Common myeloid progenitor, CD34-positive (primary cell): ENCODE measurements at regions not wholly inside any gene's neighbourhood (a gene's known extent, or its start where the extent isn't known, plus 50 kb on each side); places are given as distances from the start of the nearest gene placed in this dataset.

Experiments
- CTCF ChIA-PET: fragments of 350-600 bp; sonication (Branson Sonifier 250); formaldehyde crosslinking; loops from one replicate; lab custom pipeline; 2021; ENCODE audit warnings: antibody characterized with exemption; lab: Charles Lee
- POLR2A ChIA-PET: fragments of 350-600 bp; sonication (Branson Sonifier 250); formaldehyde crosslinking; loops from one replicate; lab custom pipeline; 2021; ENCODE audit warnings: antibody characterized with exemption; lab: Charles Lee
- DNase-seq, 3 donors: peaks; one replicate each; pipeline versions ENCODE4 v3.0.0 to v3.0.0-alpha.2; 2013
- H3K27ac ChIP-seq, 2 experiments: 1 replicate in 1 of 2; 2 replicates in 1 of 2; pipeline ENCODE4 v1.7.0; 2013; ENCODE audit warnings: inconsistent platforms in 2 of 2, low read length in 2 of 2, mild to moderate bottlenecking in 2 of 2, low read depth in 1 of 2, moderate library complexity in 1 of 2; ENCODE audit not compliant: severe bottlenecking in 2 of 2, insufficient read depth in 1 of 2, poor library complexity in 1 of 2
- H3K27me3 ChIP-seq, 5 experiments: replicated peaks in 2 of 5; 1 replicate in 3 of 5; 2 replicates in 2 of 5; pipeline versions ENCODE4 v1.6.1 to v1.7.0; 2013; ENCODE audit warnings: low read length in 4 of 5, mild to moderate bottlenecking in 2 of 5, moderate library complexity in 2 of 5, inconsistent platforms in 1 of 5; ENCODE audit not compliant: insufficient read depth in 5 of 5, control insufficient read depth in 4 of 5
- H3K36me3 ChIP-seq, 4 experiments: 1 replicate in 2 of 4; 2 replicates in 2 of 4; pipeline versions ENCODE4 v1.6.1 to v1.7.0; 2013; ENCODE audit warnings: low read length in 3 of 4, control low read depth in 1 of 4, mild to moderate bottlenecking in 1 of 4; ENCODE audit not compliant: control insufficient read depth in 4 of 4, insufficient read depth in 4 of 4
- H3K4me1 ChIP-seq, 4 experiments: 1 replicate in 3 of 4; 2 replicates in 1 of 4; pipeline versions ENCODE4 v1.6.1 to v1.7.1; 2013; ENCODE audit warnings: low read length in 3 of 4, mild to moderate bottlenecking in 3 of 4, control low read depth in 1 of 4, inconsistent platforms in 1 of 4, moderate library complexity in 1 of 4; ENCODE audit not compliant: control insufficient read depth in 4 of 4, insufficient read depth in 4 of 4; ENCODE audit errors: control extremely low read depth in 1 of 4
- H3K4me3 ChIP-seq, 7 experiments: 1 replicate in 4 of 7; 2 replicates in 3 of 7; pipeline versions ENCODE4 v1.5.1 to v1.7.0; 2013; ENCODE audit warnings: mild to moderate bottlenecking in 7 of 7, low read length in 6 of 7, moderate library complexity in 6 of 7, inconsistent platforms in 2 of 7, low read depth in 2 of 7, control low read depth in 1 of 7; ENCODE audit not compliant: insufficient read depth in 4 of 7, control insufficient read depth in 1 of 7; ENCODE audit errors: extremely low read depth in 1 of 7
- H3K9me3 ChIP-seq, 5 experiments: 1 replicate in 4 of 5; 2 replicates in 1 of 5; pipeline versions ENCODE4 v1.6.1 to v1.7.1; 2013; ENCODE audit warnings: low read length in 4 of 5, mild to moderate bottlenecking in 2 of 5, inconsistent platforms in 1 of 5, low read depth in 1 of 5, moderate library complexity in 1 of 5; ENCODE audit not compliant: control insufficient read depth in 4 of 5, insufficient read depth in 2 of 5; ENCODE audit errors: control extremely low read depth in 1 of 5
- WGBS: methylation state at CpG from one replicate; pipeline ENCODE4 v1.1.5; 2013; ENCODE audit not compliant: insufficient coverage; 5-methylcytosine and 5-hydroxymethylcytosine counted together

DNA sequence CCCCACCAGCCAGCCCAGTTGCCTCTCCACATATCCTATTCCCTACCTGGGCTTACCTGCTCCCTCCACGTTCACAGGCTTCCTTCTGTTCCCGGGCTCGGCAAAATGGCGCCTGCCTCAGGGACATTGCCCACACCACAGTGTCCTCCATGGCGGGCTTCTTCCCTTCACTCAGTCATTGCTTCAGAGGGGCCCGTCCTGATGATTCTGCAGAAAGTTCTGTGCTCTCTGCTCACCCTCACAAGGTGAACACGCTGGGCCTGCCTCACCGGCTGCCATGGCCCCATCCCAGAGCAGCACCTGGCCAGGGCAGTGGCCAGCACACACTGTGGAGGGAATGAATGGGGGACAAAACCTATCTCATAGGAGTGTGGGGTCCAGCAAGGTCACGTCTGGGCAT is 313.0 kb downstream of the GADD45G start:
- no peaks in the 10 kb centered on the region for H3K36me3 ChIP-seq
- WGBS: 95% methylated on average over 8 of the region's 9 CpGs
- POLR2A ChIA-PET: no interaction called here
- DNase-seq: no peak
- no peak overlapping the region for H3K4me3 ChIP-seq
- H3K27ac ChIP-seq: no peak overlapping the region
- peaks cover 0 to 1% (median 0%) of the 10 kb centered on the region in 5 experiments for H3K27me3 ChIP-seq
- CTCF ChIA-PET: interaction anchor here (2.1 to 3.8 kb wide), 3 partner anchors 183 to 316 kb away, joined by 8 to 24 read pairs (median 22); no protein-coding TSS in a partner anchor
- H3K9me3 ChIP-seq: no peaks in the 10 kb centered on the region
- H3K4me1 ChIP-seq: peaks cover 0 to 3% (median 0%) of the 10 kb centered on the region in 4 experiments

DNA sequence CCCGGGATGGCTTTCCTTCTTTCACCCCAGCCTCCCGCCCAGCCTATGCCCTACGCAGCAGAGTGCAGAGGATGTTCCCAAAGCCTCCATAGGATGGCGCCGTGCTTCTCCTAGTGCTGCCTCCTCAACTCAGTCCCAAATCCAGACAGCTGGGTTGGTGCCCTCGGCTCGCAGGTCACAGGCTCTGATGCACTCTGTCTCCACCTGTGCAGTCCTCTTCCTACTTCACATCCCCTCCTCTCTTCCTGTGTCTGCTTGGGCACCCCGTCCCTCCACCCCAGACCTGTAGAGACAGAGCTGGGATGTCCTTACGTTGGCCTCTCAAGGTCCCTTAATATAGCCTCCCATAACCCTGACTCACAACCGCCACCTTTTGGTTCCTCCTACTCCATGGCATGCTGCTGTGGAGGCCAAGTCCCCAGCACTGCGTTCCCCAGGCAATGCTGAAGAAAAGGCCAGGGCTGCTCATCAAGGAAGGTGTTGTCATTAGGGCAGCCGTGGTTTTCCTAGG is 314.4 kb downstream of the GADD45G start:
- peaks cover 0 to 3% (median 0%) of the 10 kb centered on the region in 5 experiments for H3K27me3 ChIP-seq
- ChIA-PET CTCF (interaction anchor here (0.8 to 3.8 kb wide), 7 partner anchors 9 to 321 kb away, joined by 3 to 24 read pairs (median 4); no protein-coding TSS in a partner anchor), POLR2A (no interaction called here)
- H3K36me3 ChIP-seq: no peaks in the 10 kb centered on the region
- peaks cover 0 to 5% (median 0%) of the 10 kb centered on the region in 4 experiments for H3K4me1 ChIP-seq
- H3K9me3 ChIP-seq: no peaks in the 10 kb centered on the region
- no peak overlapping the region for H3K4me3 ChIP-seq
- DNase-seq: peak; percentile 68 to 83 (median 80)
- H3K27ac ChIP-seq: no peak overlapping the region
- 17% methylated on average over 10 of the region's 12 CpGs for WGBS

- no peaks in the 10 kb centered on the region for H3K9me3 ChIP-seq
- POLR2A ChIA-PET: no interaction called here
- CTCF ChIA-PET: interaction anchor here (0.9 to 3.8 kb wide), 9 partner anchors 8 to 325 kb away, joined by 3 to 24 read pairs (median 7); no protein-coding TSS in a partner anchor
- H3K27ac ChIP-seq: no peak overlapping the region
- H3K36me3 ChIP-seq: no peaks in the 10 kb centered on the region
- H3K4me1 ChIP-seq: peaks cover 0 to 5% (median 0%) of the 10 kb centered on the region in 4 experiments
- DNase-seq: no peak
- no peak overlapping the region for H3K4me3 ChIP-seq
- 97% methylated on average over 4 of the region's 5 CpGs for WGBS
- peaks cover 0 to 6% (median 0%) of the 10 kb centered on the region in 5 experiments for H3K27me3 ChIP-seq
Observed at GRCh38 chr9:89920131-89920530, 315.3 kb downstream of the GADD45G start.

DNA sequence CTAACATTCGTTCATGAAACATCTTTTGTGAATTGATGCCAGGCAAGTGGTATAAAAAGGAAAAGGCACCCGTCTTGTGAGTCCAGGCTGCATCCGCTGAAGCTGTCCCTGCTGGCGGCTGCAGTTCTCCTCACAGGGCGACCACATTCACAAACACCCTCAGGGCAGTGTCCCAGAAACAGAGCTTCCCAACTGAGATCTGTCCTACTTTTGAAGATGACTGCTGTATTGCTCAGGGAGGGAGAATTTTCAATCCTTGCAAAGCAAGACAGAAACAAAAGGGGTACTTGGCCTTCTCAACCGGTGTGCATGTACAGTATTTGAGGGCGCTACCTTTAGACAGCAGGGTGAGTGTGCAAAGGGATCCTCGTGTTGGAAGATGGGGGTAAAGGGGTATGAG is 316.1 kb downstream of the GADD45G start:
- no peak overlapping the region for H3K4me3 ChIP-seq
- no peaks in the 10 kb centered on the region for H3K9me3 ChIP-seq
- H3K36me3 ChIP-seq: no peaks in the 10 kb centered on the region
- 95% methylated on average over 4 of the region's 8 CpGs for WGBS
- POLR2A ChIA-PET: no interaction called here
- peaks cover 0 to 7% (median 0%) of the 10 kb centered on the region in 5 experiments for H3K27me3 ChIP-seq
- DNase-seq: no peak
- H3K4me1 ChIP-seq: peaks cover 0 to 5% (median 0%) of the 10 kb centered on the region in 4 experiments
- CTCF ChIA-PET: interaction anchor here (0.9 to 3.8 kb wide), 7 partner anchors 9 to 326 kb away, joined by 3 to 24 read pairs (median 9); no protein-coding TSS in a partner anchor
- H3K27ac ChIP-seq: no peak overlapping the region

- WGBS: 98% methylated on average over 6 of the region's 7 CpGs
- ChIA-PET POLR2A (no interaction called here), CTCF (interaction anchor here (0.9 to 2.5 kb wide), 5 partner anchors 8 to 327 kb away, joined by 3 to 13 read pairs (median 7); no protein-coding TSS in a partner anchor)
- H3K36me3 ChIP-seq: no peaks in the 10 kb centered on the region
- H3K4me3 ChIP-seq: no peak overlapping the region
- H3K9me3 ChIP-seq: no peaks in the 10 kb centered on the region
- H3K27me3 ChIP-seq: peaks cover 0 to 7% (median 0%) of the 10 kb centered on the region in 5 experiments
- no peak overlapping the region for H3K27ac ChIP-seq
- DNase-seq: no peak
- H3K4me1 ChIP-seq: peaks cover 0 to 5% (median 0%) of the 10 kb centered on the region in 4 experiments
Observed at GRCh38 chr9:89922099-89922498, 317.3 kb downstream of the GADD45G start.

DNA sequence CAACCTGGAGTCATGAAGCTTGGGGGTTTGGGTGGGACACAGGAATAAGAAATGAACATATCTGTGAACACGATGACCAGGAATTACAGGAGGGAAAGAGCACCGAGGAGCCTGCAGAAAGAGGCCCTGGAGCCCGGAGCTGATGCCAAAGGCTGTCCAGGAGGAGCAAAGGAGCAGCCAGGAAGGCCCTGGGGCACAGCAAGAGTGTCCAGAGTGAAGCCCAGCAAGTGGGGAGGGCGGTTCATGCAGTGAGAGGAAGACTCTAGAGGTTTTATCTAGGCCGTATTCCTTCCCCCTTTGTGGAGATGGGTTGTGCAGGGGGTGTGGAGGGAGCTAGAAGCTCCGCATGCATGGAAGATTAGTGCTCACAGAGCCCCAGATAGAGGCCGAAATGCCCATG is 318.4 kb downstream of the GADD45G start:
- H3K36me3 ChIP-seq: no peaks in the 10 kb centered on the region
- ChIA-PET CTCF (interaction anchor here (0.6 to 2.6 kb wide), 12 partner anchors 9 to 325 kb away, joined by 3 to 9 read pairs (median 5); no protein-coding TSS in a partner anchor), POLR2A (no interaction called here)
- DNase-seq: no peak
- 93% methylated on average over 6 of the region's 7 CpGs for WGBS
- H3K9me3 ChIP-seq: no peaks in the 10 kb centered on the region
- no peak overlapping the region for H3K27ac ChIP-seq
- peaks cover 0 to 9% (median 0%) of the 10 kb centered on the region in 5 experiments for H3K27me3 ChIP-seq
- no peak overlapping the region for H3K4me3 ChIP-seq
- peaks cover 0 to 5% (median 0%) of the 10 kb centered on the region in 4 experiments for H3K4me1 ChIP-seq

- H3K27ac ChIP-seq: no peak overlapping the region
- H3K4me3 ChIP-seq: peak overlapping the region in 1 of 7 experiments; percentile 47
- H3K36me3 ChIP-seq: no peaks in the 10 kb centered on the region
- 70% methylated on average over 8 of the region's 12 CpGs for WGBS
- ChIA-PET CTCF (interaction anchor here (0.6 to 2.6 kb wide), 14 partner anchors 8 to 331 kb away, joined by 3 to 9 read pairs (median 4); no protein-coding TSS in a partner anchor), POLR2A (no interaction called here)
- peak; percentile 15 to 49 (median 38) for DNase-seq
- peaks cover 0 to 5% (median under 1%) of the 10 kb centered on the region in 4 experiments for H3K4me1 ChIP-seq
- peaks cover 0 to 9% (median 0%) of the 10 kb centered on the region in 5 experiments for H3K27me3 ChIP-seq
- H3K9me3 ChIP-seq: no peaks in the 10 kb centered on the region
Observed at GRCh38 chr9:89923961-89924504, 319.2 kb downstream of the GADD45G start.
